DND-41 (cell line): ENCODE measurements at regions not wholly inside any gene's neighbourhood (a gene's known extent, or its start where the extent isn't known, plus 50 kb on each side); places are given as distances from the start of the nearest gene placed in this dataset.

Experiments
- EZH2 ChIP-seq: IDR thresholded peaks from 3 replicates; pipeline ENCODE4 v1.6.1; 2012; ENCODE audit warnings: borderline replicate concordance, low read depth, mild to moderate bottlenecking, moderate library complexity, low read length, inconsistent platforms; ENCODE audit not compliant: severe bottlenecking
- TF ChIP-seq, protein P1 (sequence below): IDR thresholded peaks from 2 replicates; pipeline ENCODE4 v1.5.1; 2012; ENCODE audit warnings: borderline replicate concordance, low read length, moderate library complexity, mild to moderate bottlenecking; ENCODE audit not compliant: poor library complexity, severe bottlenecking; ENCODE audit errors: extremely low read depth

DNA sequence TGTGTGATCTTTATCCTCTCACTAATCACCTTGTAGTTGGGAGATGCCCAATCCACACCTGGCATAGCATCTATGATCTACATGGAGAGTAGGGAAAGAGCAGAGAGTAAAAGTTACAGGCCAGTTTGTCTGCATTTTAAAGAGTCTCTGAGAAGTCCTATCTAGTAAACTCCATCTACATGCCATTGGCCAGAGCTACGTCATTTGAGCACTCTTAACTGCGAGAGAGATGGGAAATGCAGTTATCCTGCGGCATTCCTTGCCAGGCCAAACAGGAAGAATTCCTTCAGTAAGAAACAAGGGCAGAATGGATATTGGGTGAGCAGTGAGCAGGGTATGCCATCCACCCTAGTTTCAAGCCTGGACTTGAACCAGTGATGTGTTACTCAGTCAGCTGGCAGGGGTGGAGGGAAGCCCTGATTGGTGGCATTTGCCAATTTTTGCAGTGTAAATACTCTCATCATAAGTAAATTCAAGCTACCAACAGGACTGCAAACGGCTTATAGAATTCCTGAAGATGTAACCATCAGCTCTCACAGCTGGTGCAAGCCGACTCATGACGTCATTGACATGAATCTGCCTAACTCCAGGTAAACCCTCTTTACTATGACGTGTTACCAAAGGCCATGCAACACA lies 156.8 kb upstream of the MSX2 start:
- TF ChIP-seq, protein P1, sequence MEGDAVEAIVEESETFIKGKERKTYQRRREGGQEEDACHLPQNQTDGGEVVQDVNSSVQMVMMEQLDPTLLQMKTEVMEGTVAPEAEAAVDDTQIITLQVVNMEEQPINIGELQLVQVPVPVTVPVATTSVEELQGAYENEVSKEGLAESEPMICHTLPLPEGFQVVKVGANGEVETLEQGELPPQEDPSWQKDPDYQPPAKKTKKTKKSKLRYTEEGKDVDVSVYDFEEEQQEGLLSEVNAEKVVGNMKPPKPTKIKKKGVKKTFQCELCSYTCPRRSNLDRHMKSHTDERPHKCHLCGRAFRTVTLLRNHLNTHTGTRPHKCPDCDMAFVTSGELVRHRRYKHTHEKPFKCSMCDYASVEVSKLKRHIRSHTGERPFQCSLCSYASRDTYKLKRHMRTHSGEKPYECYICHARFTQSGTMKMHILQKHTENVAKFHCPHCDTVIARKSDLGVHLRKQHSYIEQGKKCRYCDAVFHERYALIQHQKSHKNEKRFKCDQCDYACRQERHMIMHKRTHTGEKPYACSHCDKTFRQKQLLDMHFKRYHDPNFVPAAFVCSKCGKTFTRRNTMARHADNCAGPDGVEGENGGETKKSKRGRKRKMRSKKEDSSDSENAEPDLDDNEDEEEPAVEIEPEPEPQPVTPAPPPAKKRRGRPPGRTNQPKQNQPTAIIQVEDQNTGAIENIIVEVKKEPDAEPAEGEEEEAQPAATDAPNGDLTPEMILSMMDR: no peak
- TF ChIP-seq EZH2: no peak
